NCI-H510A (cell line): ENCODE measurements at regions not wholly inside any gene's neighbourhood (a gene's known extent, or its start where the extent isn't known, plus 50 kb on each side); places are given as distances from the start of the nearest gene placed in this dataset.
"Not testable (repeated sequence)": the region's sequence is repeated elsewhere in the genome, so short reads cannot be mapped to it uniquely, and the experiment has no call there.

Experiments
- DNase-seq: peaks from one replicate; lab custom pipeline; 2025; lab: John Stamatoyannopoulos, UW

DNA sequence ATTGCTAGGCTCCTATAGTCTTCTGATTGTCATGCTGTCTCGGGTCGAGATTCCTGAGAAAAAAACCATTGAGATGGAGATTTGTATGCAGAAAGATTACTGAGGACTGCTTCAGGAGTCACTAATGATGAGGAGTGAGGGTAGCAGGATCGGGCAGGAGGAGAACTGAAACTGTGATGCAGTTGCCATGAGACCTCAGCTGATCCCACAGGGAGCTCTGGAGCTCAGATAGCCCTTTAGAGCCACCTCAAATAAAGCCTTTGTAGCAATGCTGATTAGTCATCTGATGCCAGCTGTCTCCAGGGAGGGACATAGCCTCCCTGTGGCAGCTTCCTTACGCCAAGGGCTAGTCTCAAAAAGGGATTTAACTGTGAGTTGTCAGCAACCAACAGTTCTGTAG, 256.9 kb downstream of the DMAC1 start:
- no peak for DNase-seq

DNA sequence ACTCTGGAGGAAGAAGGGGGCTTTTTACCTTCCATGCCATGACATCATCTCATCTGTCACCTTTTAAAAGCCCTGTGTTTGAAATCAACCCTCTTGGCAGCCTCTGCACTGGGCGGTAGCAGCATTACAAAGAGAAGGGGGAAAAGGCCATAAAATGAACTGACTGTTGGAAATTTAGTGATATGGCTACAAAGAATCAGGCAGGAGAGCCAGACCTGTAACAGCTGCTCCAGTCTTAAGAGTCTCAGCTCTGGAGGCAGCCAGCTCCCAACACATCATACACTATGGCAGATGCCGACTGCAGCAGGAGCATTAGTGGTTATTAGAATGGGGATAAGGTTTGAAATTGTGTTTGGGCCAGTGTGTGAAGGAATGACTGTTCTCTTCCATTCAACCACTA, 257.5 kb downstream of the DMAC1 start:
- DNase-seq: no peak

DNA sequence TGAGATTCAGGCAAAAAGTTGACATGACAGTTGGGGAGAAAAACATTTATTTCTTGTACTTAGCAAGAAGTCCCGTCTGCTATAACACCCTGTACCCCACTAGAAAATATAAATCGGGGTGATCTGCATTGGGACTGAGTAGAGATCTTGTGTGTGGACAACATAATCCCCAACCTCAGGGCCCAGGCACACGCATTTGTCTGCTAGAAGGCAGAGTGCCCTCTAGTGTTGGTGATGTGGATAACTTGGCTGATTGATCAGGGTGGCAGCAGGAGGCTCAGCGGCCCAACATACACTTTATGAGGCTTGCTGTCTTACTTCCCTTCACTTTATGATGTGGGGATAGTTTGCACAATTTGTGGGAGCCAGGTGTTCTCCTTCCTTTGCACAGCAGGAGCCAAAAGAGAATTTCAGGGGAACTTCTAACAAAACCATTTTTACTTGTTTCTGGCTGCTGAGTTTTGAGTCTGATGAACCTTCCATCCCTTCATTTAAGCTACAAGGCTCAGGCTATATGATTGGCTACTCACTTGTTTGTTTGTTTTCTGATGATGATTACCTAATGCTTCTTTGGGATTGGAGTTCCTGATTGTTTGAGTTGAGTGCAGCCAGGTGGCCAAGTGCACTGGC, 263.2 kb downstream of the DMAC1 start:
- DNase-seq: no peak

DNA sequence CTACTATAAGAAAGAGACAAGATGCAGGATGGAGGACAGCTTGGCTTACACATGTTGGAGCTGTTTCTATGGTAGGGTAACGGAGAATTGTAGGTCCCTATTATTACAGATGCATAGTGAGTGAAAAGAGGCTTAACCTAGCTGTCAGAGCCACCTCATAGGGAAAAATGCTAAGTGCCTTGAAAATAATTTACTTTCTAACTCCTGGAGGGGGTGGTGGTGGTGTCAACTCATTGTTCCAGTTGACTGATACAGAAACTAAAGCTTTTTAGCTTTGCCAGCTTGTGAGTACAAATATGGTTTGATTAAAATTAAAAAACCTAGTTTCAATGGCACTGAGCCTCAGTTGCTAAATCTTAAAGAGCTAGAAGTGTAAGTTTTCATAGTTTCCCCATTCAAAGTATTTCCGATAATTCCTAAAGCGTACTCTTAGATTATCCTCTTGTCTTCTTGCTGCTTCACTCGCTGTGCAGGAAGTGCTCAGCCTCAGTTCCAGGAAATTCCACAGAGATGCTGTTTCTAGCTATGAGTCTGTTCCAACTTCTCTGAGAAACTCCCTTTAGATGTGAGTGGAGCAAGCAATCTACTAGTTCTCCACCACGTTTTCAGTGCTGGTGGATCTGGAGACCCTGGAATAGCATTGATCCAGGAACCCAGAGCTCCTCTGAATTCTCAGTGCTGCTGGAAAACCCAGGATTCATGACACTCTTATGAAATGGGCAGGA, 265.2 kb downstream of the DMAC1 start:
- DNase-seq: no peak

DNA sequence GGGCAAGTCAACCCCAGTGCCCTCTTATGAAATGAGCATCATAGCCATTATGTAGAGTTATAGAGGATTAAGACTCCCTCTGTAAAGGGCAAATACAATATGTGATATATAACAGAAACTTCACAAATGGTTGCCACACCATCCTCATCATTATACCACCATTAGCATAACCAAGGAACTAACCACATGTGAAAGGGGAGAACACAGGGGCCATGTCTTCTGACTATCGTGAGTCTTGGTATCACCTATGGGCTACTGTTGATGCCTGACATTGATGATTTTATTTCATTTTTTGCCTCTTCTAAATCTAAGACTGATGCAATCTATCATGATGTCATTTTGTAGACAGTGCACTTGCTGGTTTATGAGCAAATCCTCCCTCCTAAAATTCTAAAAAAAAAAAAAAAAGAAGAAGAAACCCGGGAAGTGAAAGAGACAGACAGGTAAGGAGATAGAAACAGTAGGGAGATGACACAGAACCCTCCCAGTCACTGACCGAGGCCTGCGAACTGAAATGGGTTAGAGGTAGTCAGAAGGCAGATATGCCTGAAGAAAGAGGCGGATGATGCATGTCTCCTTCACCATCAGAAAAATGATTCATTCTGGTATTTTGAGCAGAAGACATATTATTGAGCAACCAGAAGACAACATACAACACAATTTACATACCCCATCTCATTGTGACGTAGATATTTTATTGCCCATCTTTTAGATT, 266.0 kb downstream of the DMAC1 start:
- DNase-seq: no peak

DNA sequence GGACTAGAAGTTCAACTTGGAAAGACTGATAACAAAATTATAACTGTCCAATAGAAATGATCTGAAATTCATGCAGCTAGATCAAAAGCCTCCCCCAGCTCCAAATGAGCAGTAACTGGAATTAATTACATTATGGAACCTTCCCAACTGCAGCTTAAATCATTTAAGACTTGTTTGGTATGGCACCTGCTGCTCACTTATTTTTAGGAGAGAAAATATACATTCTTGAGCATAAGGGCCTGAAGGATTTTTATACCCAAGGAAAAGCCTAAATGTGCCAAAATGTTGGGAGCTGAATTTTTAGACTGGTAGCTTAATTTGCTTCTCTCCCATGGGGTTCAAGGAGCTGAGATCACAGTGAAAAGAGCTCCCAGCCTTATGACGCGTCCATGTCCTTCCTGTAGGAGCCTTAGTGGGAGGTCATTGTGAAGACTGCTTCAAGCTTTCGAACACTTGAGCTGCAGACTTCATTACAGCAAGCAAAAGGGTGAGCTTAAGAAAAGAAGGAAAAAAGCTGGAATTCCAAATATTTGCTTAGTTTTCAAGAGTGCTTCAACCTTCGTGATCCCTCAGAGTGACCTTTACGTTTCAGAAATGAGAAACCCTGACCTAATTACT, 276.0 kb downstream of the DMAC1 start:
- no peak for DNase-seq

DNA sequence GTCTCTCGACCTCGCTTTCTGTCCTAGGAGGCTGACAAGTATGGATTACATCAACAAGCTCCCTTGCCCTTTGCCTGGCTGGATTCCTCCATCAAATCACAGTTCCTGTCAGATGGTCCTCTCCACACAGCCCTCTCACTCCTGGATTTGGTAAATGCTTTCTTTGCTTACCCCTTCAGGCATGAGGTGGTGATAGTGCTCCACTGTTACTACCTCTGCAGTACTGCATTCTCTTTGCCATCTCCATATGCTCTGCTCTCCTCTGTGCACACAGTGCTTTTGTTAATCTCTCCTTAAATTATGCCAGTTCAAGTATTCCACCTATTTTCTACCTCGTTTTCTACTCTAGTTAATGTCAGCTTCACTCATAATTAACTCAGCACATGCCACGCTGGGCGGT, 279.2 kb downstream of the DMAC1 start:
- DNase-seq: no peak

DNA sequence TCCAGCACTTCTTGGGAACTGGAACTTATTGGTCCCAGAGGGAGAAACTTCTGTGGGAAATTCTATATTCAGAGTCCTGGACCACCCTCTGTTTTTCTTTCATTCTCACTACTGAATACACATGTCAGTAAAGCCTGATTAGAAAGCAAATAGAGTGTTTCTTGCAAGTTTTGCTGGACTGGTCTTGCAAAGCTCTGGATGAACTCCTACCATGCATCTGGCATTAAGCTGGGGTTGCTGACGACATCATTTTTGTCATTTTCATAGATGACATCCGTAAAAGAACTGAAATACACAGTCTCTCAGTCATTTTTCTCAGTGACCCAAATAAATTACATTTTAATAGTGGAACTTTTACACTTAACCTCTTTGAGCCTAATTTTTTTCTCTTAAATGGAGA, 283.2 kb downstream of the DMAC1 start:
- no peak for DNase-seq

DNA sequence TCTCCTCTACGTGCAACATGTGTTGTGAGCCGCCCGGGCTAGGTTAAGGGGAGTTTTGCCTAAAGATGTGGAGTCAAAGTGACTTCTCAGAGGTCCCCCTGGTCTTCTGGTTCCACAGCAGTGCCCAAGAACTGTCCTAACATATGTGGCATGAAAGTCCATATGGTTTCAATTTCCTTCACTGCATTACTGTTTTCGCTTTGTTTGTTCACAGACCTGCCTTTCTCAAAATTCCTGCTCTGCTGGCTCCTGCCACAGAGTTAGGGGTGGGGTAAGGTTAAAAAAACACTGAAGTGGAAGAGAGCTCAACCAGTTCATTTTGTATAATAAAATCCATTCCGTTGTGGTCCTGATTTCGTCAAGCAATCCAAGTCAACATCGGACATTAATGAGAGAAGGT, 289.4 kb downstream of the DMAC1 start:
- no peak for DNase-seq

DNA sequence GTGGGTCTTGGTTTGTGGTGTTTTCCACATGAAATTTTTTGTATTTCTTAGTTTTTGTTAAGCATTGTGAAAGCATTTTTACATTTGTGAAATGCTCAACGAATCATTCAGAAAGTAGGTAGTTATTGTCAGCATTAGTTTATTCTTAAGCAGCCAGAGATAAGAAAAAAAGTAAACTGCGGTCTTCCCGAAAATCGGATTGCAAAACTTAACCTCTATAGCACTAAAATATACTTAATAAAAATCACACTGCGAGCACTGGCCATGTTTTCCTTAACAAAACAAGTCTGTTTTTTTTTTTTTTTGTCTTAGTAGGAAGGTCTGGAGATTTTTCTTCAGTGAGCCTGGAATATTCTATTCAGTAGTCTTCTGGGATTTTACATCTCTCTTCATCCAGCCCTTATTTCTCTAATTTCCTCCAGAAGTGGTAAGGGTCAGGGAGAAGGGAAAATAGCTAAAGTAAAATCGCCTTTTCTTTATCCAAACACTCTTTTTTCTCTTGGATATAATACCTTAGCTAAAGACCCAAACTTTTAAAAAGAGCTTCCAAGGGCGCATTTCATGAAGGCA, 289.9 kb downstream of the DMAC1 start:
- no peak for DNase-seq

DNA sequence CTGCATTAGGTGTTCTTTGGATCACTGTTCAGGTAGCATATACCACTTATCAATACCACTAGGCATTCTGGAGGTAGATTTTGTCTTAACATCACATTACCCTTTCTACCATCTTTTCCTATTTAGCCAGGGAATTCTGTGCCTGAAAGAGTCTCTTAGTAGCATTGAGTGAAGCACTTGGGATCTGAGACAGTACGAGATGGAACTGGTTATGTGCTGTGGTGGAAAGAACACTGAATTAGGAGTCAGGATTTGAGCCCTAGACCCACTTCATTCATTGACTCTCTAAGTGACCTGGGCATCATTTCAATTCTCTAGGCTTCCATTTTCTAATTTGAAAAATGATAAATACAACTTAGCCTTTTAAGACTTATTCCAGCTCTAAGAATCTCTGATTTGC, 291.1 kb downstream of the DMAC1 start:
- no peak for DNase-seq

DNA sequence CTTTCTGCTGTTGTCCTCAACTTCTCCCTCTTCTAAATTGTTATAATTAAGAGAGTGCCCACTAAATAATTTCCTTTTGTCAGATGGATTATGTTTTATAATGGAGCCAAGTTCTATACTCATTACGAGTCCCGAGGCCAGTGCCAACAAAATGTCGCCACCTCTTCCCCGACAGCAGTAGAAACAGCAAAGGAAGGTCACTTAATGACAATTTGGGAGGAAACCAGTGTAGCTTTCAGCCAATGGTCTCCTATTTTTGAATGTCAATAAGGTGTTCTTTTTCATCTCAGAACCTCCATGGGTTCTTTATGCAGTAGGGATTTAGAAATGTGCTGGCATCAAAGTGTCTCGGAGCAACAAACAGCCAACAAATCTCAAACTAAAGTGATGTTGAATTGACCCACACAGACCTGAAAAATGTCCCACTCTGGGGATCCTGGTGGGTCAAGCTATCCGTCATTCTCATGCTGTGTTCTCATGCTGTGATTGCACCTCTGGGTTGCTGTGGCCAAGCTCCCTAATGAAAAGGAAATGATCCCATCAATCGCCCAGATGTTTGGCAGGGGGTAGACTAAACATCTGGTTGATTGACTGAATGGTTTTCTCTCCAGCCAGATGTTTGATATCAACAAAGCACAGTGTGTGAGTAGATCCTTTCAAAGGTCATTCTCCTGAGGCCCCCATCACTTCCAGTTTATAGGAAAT, 291.9 kb downstream of the DMAC1 start:
- DNase-seq: no peak

DNA sequence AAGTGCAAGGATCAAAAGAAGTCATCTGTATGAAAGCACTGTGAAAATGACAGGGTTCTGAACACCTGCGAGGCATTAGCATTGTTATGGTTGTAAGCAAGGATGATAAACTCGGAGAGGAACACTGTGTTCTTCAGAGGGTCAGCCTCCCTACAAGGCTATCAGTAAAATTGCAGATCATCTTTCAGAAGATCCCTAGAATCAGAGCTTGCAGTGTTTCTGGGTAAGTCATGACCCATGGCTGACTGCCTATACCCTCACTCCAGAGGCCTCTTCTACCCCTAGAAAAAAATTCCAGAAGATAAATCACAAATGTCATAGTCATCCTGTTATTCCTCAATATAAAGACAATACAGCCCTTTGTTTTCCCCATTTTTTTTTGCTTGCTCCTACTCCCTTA, 292.6 kb downstream of the DMAC1 start:
- no peak for DNase-seq

DNA sequence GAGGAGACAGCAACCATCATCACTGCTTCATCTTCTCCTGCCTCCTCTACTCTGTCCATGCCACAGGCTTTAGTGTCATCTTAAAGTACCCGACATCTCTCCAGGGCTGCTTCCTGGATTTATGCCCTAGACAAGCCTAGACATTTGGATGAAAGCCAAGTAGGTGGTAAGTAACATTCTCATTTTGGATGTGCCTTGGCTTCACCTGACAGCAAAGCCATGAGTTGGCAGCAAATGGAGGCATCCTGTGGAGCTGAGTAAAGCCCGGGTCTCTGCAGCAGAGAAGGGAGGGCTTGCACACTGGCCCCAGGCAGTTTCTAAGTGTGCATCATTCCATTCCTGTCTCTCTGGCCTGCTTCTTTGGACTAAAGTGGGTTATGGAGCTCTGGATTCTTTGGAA, 299.1 kb downstream of the DMAC1 start:
- DNase-seq: no peak

DNA sequence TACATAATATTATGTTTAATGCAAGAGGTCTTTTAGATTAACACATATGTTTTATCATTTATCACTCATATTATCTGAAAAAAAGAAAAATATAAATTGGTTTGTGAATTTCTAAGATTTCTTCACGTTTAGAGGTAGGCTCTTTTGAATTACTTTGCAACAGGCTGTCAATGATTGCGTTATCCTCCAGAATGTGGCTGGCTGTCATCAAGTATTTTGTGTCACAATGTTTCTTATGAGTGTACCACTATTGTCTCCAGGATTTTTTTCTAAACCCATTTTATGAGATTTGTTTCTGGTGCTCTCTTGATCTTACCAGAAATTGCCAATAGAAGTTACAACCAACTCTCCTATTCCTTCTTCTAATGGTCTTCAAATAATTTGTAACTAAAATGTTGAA, 307.9 kb downstream of the DMAC1 start:
- no peak for DNase-seq

DNA sequence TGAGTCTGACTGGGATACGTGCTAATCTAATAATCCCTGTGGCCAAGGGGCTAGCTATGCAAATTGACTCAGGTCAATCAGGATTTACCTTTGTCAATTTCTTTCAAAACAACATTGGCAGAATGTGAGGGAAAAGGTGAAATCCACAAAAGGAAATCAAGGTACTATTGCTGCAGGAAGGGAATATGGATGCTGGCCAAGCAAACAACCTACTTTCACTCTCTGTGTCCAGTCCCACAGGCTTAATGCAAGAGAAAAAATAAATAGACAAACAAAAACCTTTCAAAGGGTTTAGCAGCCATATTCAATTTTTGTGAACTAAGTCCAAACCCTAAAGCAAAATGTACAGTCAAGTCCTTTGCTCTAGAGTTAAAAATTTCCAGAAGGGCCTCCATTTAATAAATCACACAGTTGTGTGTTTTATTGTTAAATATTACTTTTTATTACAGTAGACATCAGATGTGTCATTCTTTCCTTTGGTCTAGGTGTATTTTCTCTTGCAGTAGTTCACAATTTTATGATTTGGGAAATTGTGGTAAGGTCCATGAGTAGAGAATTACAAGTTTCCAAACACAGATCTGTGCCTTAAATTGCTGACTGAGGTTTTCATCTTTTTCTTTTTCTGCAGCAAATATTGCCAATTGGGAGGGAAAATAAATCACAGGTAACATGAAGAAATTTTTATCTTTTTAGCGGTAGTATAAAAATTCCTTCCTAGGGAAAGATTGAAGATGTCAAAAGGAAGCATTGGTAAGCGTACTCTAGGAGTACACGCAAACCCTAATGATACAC, 309.1 kb downstream of the DMAC1 start:
- DNase-seq: no peak

DNA sequence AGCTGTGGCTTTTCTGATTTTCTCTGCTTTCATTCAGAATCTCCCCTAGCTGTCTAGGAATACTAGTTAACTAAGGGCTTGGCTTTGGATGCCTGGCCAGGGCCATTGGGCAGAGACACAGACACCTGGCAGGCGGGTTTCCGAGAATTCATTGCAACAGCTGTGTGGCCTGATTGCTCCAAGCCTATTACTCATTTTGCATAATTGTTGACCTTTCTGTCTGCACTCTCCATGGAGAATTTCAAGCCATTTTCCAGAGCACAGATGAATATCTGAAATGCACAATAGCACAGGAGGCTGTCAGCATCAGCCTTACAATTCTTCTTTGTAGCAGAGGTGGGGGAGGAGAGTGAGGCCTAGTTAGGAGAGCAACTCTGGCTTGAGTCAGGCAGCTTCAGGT, 310.5 kb downstream of the DMAC1 start:
- no peak for DNase-seq

DNA sequence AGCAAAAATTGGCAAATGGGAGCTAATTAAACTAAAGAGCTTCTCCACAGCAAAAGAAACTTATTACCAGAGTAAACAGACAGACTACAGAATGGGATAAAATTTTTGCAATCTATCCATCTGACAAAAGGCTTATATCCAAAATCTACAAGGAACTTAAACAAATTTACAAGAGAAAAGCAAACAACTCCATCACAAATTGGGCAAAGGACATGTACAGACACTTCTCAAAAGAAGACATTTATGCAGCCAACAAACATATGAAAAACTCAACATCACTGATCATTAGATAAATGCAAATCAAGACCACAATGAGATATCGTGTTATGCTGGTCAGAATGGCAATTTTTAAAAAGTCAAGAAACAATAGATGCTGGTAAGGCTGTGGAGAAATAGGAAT, 315.6 kb downstream of the DMAC1 start:
- DNase-seq: not testable (repeated sequence)

DNA sequence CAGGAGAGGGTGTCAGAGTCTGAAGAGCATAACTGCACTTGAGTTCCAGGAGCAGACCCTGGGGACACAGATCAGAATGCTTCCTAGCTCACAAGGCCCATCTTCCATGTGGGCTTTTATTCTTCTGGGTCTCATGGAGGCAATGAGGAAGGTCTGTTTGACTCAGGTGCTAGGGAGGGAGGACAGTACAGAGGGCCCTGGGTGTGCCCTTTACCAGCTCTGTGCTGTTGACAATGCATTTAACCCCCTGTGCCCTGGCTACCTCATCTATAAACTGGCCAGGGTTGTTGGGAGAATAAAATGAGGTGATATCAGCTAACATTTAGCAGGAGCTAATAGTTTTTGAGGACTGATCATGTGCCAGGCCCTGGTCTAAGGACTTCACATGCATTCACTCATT, 318.0 kb downstream of the DMAC1 start:
- DNase-seq: no peak

DNA sequence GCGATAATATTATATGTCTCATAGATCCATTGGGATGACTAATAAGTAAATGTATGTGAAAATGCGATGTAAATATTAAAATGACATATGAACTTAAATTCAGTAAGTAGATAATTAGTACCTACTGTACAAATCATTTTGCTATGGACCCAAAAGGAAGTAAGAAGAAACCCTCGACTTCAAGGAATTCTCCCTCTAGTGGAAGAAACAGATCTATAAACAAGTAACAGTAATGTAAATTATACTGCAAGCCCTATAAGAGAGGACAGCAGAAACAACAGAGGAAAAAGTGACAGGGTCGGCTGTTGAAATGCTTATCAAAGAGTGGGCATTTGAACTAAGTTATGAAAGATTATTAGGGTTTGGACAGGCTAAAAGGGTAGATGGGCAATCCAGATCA, 320.3 kb downstream of the DMAC1 start:
- no peak for DNase-seq

DNA sequence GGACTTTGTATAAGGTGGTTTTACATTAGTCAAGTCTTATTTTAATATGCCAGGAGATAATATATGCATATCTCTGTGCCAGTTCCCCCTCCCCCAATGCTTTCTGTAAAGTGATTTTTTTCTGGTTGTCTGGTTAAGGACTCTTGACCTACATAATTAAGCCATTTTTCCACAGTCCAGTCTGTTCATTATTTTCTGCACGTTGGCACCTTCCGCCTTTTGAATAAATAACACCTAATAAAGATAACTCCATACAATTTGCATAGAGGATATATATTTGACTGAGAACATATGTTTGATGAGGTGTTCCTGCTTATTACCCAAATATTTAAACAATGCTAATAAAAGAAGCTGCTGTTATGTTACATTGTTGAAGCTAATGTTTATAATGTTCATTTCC, 320.9 kb downstream of the DMAC1 start:
- no peak for DNase-seq
